Endothelial cell of umbilical vein (primary cell): ENCODE measurements at regions not wholly inside any gene's neighbourhood (a gene's known extent, or its start where the extent isn't known, plus 50 kb on each side); places are given as distances from the start of the nearest gene placed in this dataset.

Experiments
- BruUV-seq: library from RNA; stranded (reverse); fragments of 400-500 nt; replicated peaks from 2 replicates; lab custom pipeline; 2021; lab: Mats Ljungman, UMichigan
- CTCF ChIA-PET: fragments of 300-600, 350-600 bp; sonication (Branson Sonifier 250); formaldehyde crosslinking; loops from one replicate; lab custom pipeline; 2021; ENCODE audit warnings: antibody characterized with exemption, inconsistent platforms; lab: Charles Lee
- POLR2A ChIA-PET: fragments of 300-600, 350-600 bp; sonication (Branson Sonifier 250); formaldehyde crosslinking; loops from one replicate; lab custom pipeline; 2021; ENCODE audit warnings: antibody characterized with exemption, inconsistent platforms; lab: Charles Lee
- DNase-seq: peaks from one replicate; pipeline ENCODE4 v3.0.0-alpha.2; 2011; ENCODE audit warnings: low read depth, low spot score
- FAIRE-seq: peaks from 2 replicates; lab custom pipeline; 2011; peaks lifted over from hg19 to GRCh38; lab: Jason Lieb, UNC
- H2AFZ ChIP-seq: 2 replicates; pipeline ENCODE4 v1.6.0; 2012; ENCODE audit warnings: low read depth, low read length, control low read depth, inconsistent platforms
- H3K27ac ChIP-seq: 2 replicates; pipeline ENCODE4 v1.5.1; 2011; ENCODE audit warnings: low read depth, mild to moderate bottlenecking, control low read depth, low read length, moderate library complexity; ENCODE audit not compliant: insufficient read depth
- H3K27me3 ChIP-seq, 2 experiments: 2 replicates each; pipeline versions ENCODE4 v1.6.0 to v1.6.1; 2011; ENCODE audit warnings: low read length in 2 of 2, mixed read lengths in 1 of 2; ENCODE audit not compliant: control insufficient read depth in 2 of 2, insufficient read depth in 2 of 2
- H3K36me3 ChIP-seq, 2 experiments: 2 replicates in 1 of 2; 3 replicates in 1 of 2; pipeline ENCODE4 v1.5.1; 2011; ENCODE audit warnings: low read length in 2 of 2, mild to moderate bottlenecking in 1 of 2, moderate library complexity in 1 of 2; ENCODE audit not compliant: control insufficient read depth in 2 of 2, insufficient read depth in 2 of 2; ENCODE audit errors: extremely low read depth in 1 of 2
- H3K4me1 ChIP-seq: 3 replicates; pipeline ENCODE4 v1.5.1; 2011; ENCODE audit warnings: mild to moderate bottlenecking, low read length; ENCODE audit not compliant: control insufficient read depth, insufficient read depth; ENCODE audit errors: extremely low read depth
- H3K4me2 ChIP-seq: 2 replicates; pipeline ENCODE4 v1.6.1; 2011; ENCODE audit warnings: low read length, control low read depth, mixed read lengths; ENCODE audit not compliant: insufficient read depth
- H3K4me3 ChIP-seq, 3 experiments: fragments of 200-600 bp in 1 of 3; sonication (generic), shearing (Covaris generic) in 1 of 3; replicated peaks in 1 of 3; 2 replicates each; pipeline ENCODE4 v1.5.1; 2011 to 2016; ENCODE audit warnings: control low read depth in 3 of 3, low read length in 3 of 3, mild to moderate bottlenecking in 2 of 3, inconsistent platforms in 1 of 3, low read depth in 1 of 3, moderate library complexity in 1 of 3; ENCODE audit not compliant: insufficient read depth in 1 of 3
- H3K79me2 ChIP-seq: 2 replicates; pipeline ENCODE4 v1.6.0; 2012; ENCODE audit warnings: low read length, inconsistent platforms; ENCODE audit not compliant: control insufficient read depth, insufficient read depth
- H3K9ac ChIP-seq: replicated peaks from 2 replicates; pipeline ENCODE3; 2011; ENCODE audit warnings: low read length, control low read depth; ENCODE audit not compliant: insufficient read depth; ENCODE audit errors: extremely low read depth
- H3K9me1 ChIP-seq: replicated peaks from 3 replicates; pipeline ENCODE4 v1.6.0; 2011; ENCODE audit warnings: mild to moderate bottlenecking, low read length; ENCODE audit not compliant: control insufficient read depth, insufficient read depth; ENCODE audit errors: extremely low read depth
- H3K9me3 ChIP-seq: replicated peaks from 2 replicates; pipeline ENCODE4 v1.5.1; 2012; ENCODE audit warnings: low read length, inconsistent platforms; ENCODE audit not compliant: control insufficient read depth, insufficient read depth
- H4K20me1 ChIP-seq: replicated peaks from 2 replicates; pipeline ENCODE3; 2011; ENCODE audit warnings: mild to moderate bottlenecking, low read length; ENCODE audit not compliant: control insufficient read depth, insufficient read depth; ENCODE audit errors: extremely low read depth
- CTCF ChIP-seq, 2 donors: IDR thresholded peaks; 1 replicate in 1 of 2; 2 replicates in 1 of 2; pipeline ENCODE4 v1.5.1; 2011; ENCODE audit warnings: low read length in 2 of 2, mild to moderate bottlenecking in 2 of 2, moderate library complexity in 2 of 2, control low read depth in 1 of 2, inconsistent platforms in 1 of 2, low read depth in 1 of 2; ENCODE audit not compliant: insufficient read depth in 1 of 2; ENCODE audit errors: extremely low read depth in 1 of 2
- EZH2 ChIP-seq: IDR thresholded peaks from 2 replicates; pipeline ENCODE4 v1.6.1; 2012; ENCODE audit warnings: borderline replicate concordance, low read depth, mild to moderate bottlenecking, moderate library complexity, low read length, inconsistent platforms; ENCODE audit not compliant: severe bottlenecking
- FOS ChIP-seq: IDR thresholded peaks from 2 replicates; pipeline ENCODE4 v1.6.1; 2011; ENCODE audit warnings: mild to moderate bottlenecking, low read length, moderate library complexity, borderline replicate concordance; ENCODE audit not compliant: insufficient read depth
- GATA2 ChIP-seq: IDR thresholded peaks from 2 replicates; pipeline ENCODE4 v1.7.0; 2011; ENCODE audit warnings: low read depth, mild to moderate bottlenecking, moderate library complexity, mixed read lengths, low read length; ENCODE audit not compliant: insufficient read length, insufficient read depth
- JUN ChIP-seq: IDR thresholded peaks from 2 replicates; pipeline ENCODE4 v1.6.1; 2011; ENCODE audit warnings: borderline replicate concordance, low read depth; ENCODE audit not compliant: insufficient read length, insufficient read depth
- MAX ChIP-seq: IDR thresholded peaks from 2 replicates; pipeline ENCODE4 v1.6.1; 2011; ENCODE audit not compliant: insufficient read depth, insufficient read length
- MYC ChIP-seq: IDR thresholded peaks from one replicate; pipeline ENCODE4 v1.6.1; 2011; ENCODE audit warnings: mild to moderate bottlenecking, low read depth, low read length
- POLR2A ChIP-seq: IDR thresholded peaks from 2 replicates; pipeline ENCODE4 v1.6.1; 2012; ENCODE audit warnings: low read depth, mild to moderate bottlenecking, control low read depth, low read length
- POLR2AphosphoS5 ChIP-seq: IDR thresholded peaks from 2 replicates; pipeline ENCODE4 v1.6.1; 2012; ENCODE audit warnings: low read depth, mild to moderate bottlenecking, control low read depth, low read length, moderate library complexity; ENCODE audit not compliant: insufficient read depth
- dilution Hi-C: fragments of 300-500 bp; cut with MboI; formaldehyde crosslinking; loops from one replicate; pipeline ENCODE4 v1.15.0; 2019; ENCODE audit warnings: low sequenced_read_pairs; ENCODE audit not compliant: extremely low pct_ligation_motif_present
- intact Hi-C: fragments of 100-400 bp; cut with micrococcal nuclease; formaldehyde crosslinking; loops from one replicate; pipeline ENCODE4 v1.10.0; 2022

- DNase-seq (no peak), FAIRE-seq (no peak)
- TF ChIP-seq EZH2 (no peak), JUN (no peak), MYC (no peak), CTCF (IDR thresholded peaks at IDR 0.05; ENCODE audit: extremely low read depth in 1 of 2, insufficient read depth in 1 of 2, low read depth in 1 of 2, low read length in 2 of 2) (no peak), FOS (no peak), POLR2A (no peak), MAX (no peak), POLR2AphosphoS5 (no peak), GATA2 (no peak)
- no peak overlapping the region for H3K4me3 ChIP-seq
- no peaks in the 10 kb centered on the region for H4K20me1 ChIP-seq
- H3K9me3 ChIP-seq, result no peaks in the 10 kb centered on the region
- no peak overlapping the region for H2AFZ ChIP-seq
- POLR2A ChIA-PET, result no interaction called here
- no peaks in the 10 kb centered on the region for H3K79me2 ChIP-seq
- H3K27me3 ChIP-seq, result no peaks in the 10 kb centered on the region
- H3K9ac ChIP-seq, result no peak overlapping the region
- no peaks in the 10 kb centered on the region for H3K9me1 ChIP-seq
- intact Hi-C loops (no loop called here), dilution Hi-C loops (no loop called here)
- no peaks in the 10 kb centered on the region for H3K36me3 ChIP-seq
- no peaks in the 10 kb centered on the region for H3K4me1 ChIP-seq
- CTCF ChIA-PET, result interaction anchor here (1.0 to 3.0 kb wide), 10 partner anchors 9 to 854 kb away, joined by 3 to 15 read pairs (median 6); no protein-coding TSS in a partner anchor
- H3K4me2 ChIP-seq, result no peak overlapping the region
- BruUV-seq, result no TSS peak
- no peak overlapping the region for H3K27ac ChIP-seq
Measured at GRCh38 chr2:160963957-160964356, 196.3 kb upstream of the TANK start.
